ENCODE measurements at regions not wholly inside any gene's neighbourhood (a gene's known extent, or its start where the extent isn't known, plus 50 kb on each side); places are given as distances from the start of the nearest gene placed in this dataset.

GRCh38 chr5:152259702-152260101 is 145.4 kb downstream of the NMUR2 start:
- TF ChIP-seq CTCF (IDR thresholded peaks at IDR 0.05; ENCODE audit: borderline replicate concordance, insufficient read depth, low read depth, low read length), result no peak
- H3K4me3 ChIP-seq (ENCODE audit: low read depth, low read length), result no peak overlapping the region

GRCh38 chr5:152256580-152256979 is 148.5 kb downstream of the NMUR2 start:
- no peak overlapping the region for H3K4me3 ChIP-seq (ENCODE audit: low read depth, low read length)
- no peak for TF ChIP-seq CTCF (IDR thresholded peaks at IDR 0.05; ENCODE audit: borderline replicate concordance, insufficient read depth, low read depth, low read length)

GRCh38 chr5:152255411-152255810 is 149.7 kb downstream of the NMUR2 start:
- H3K4me3 ChIP-seq (ENCODE audit: low read depth, low read length), result no peak overlapping the region
- no peak for TF ChIP-seq CTCF (IDR thresholded peaks at IDR 0.05; ENCODE audit: borderline replicate concordance, insufficient read depth, low read depth, low read length)

GRCh38 chr5:152247850-152248385 is 157.2 kb downstream of the NMUR2 start:
- no peak overlapping the region for H3K4me3 ChIP-seq (ENCODE audit: low read depth, low read length)
- TF ChIP-seq CTCF (IDR thresholded peaks at IDR 0.05; ENCODE audit: borderline replicate concordance, insufficient read depth, low read depth, low read length), result no peak

GRCh38 chr5:152246401-152246800 is 158.7 kb downstream of the NMUR2 start:
- TF ChIP-seq CTCF (IDR thresholded peaks at IDR 0.05; ENCODE audit: borderline replicate concordance, insufficient read depth, low read depth, low read length), result no peak
- no peak overlapping the region for H3K4me3 ChIP-seq (ENCODE audit: low read depth, low read length)

- no peak overlapping the region for H3K4me3 ChIP-seq (ENCODE audit: low read depth, low read length)
- TF ChIP-seq CTCF (IDR thresholded peaks at IDR 0.05; ENCODE audit: borderline replicate concordance, insufficient read depth, low read depth, low read length), result no peak
These were observed 167.5 kb downstream of the NMUR2 start for GRCh38 chr5:152237531-152237930.

GRCh38 chr5:152226191-152226590 is 178.9 kb downstream of the NMUR2 start:
- H3K4me3 ChIP-seq (ENCODE audit: low read depth, low read length), result no peak overlapping the region
- TF ChIP-seq CTCF (IDR thresholded peaks at IDR 0.05; ENCODE audit: borderline replicate concordance, insufficient read depth, low read depth, low read length), result no peak
